ENCODE measurements at regions not wholly inside any gene's neighbourhood (a gene's known extent, or its start where the extent isn't known, plus 50 kb on each side); places are given as distances from the start of the nearest gene placed in this dataset.

DNA sequence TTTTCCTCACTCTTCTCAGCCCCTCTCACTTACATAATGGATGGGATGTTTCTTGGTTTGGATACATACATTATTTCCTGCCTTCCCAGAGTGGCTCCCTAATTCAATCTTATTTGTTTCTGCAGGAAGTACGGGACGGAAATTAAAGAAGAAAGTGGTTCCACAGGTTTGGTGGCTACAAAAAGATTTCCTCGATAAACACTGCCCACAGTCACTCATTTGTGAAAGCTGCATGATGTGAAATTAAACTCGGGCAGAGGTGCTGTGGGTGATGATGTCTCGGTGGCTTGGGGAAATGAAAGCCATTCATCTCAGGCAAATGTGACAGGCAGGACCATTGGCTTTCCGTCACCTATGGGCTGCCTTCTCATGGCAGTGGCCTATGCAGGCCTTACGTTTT is 119.5 kb upstream of the KCNG1 start:
- no peak overlapping the region for H2BK120ac ChIP-seq (ENCODE audit: low read depth, low read length)
- H2BK15ac ChIP-seq (replicated peaks; ENCODE audit: low read depth), result no peak overlapping the region
- no peaks in the 10 kb centered on the region for H3K79me2 ChIP-seq (ENCODE audit: control insufficient read depth, insufficient read depth, low read length)
- no peak overlapping the region for H2BK5ac ChIP-seq (ENCODE audit: low read length)
- no peaks in the 10 kb centered on the region for H3K27me3 ChIP-seq (ENCODE audit: insufficient read depth, low read length, poor library complexity)
- H3K56ac ChIP-seq (ENCODE audit: low read length), result no peak overlapping the region
- H2AK5ac ChIP-seq (ENCODE audit: low read length), result no peak overlapping the region
- H3K4me1 ChIP-seq (ENCODE audit: control insufficient read depth, low read depth, low read length), result peaks cover 8% of the 10 kb centered on the region
- no CpG with 5 or more reads among the region's 7 CpGs for WGBS (ENCODE audit: extremely low coverage, insufficient coverage, low lambda C conversion rate)
- H3K4me3 ChIP-seq (ENCODE audit: low read length), result no peak overlapping the region
- no peak overlapping the region for H3K27ac ChIP-seq (ENCODE audit: low read depth, low read length)
- no peak for DNase-seq
- H3K18ac ChIP-seq (ENCODE audit: low read length), result no peak overlapping the region
- H3K4me2 ChIP-seq (ENCODE audit: low read length), result no peak overlapping the region
- no peak overlapping the region for H3K4ac ChIP-seq (ENCODE audit: low read depth, low read length)
- no peak overlapping the region for H4K5ac ChIP-seq (ENCODE audit: low read length)
- H3K79me1 ChIP-seq (ENCODE audit: low read length), result no peaks in the 10 kb centered on the region
- no peaks in the 10 kb centered on the region for H3K36me3 ChIP-seq (ENCODE audit: control insufficient read depth, insufficient read depth, low read length)
- no peak overlapping the region for H4K8ac ChIP-seq (ENCODE audit: low read depth, low read length)
- no peak overlapping the region for H3K23ac ChIP-seq (ENCODE audit: low read length)
- H3K9ac ChIP-seq (ENCODE audit: low read length), result no peak overlapping the region

DNA sequence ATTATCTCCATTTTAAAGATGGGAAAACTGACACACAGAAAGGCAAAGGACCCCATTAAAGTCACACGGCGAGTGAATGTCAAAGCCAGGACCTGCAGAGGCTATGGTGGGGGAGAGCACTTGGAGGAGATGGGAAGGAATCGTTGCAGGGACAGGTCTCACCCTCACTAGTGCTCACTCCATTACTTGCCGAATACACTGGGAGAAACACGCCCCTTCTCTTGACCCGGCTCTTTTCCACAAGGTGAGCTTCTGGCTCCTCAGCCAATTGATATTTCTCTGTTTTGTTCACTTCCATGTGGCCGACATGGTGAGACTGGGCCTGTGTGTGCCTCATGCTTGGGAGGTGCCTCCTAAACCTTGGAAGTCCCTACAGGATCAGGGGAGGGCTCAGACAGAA is 117.8 kb upstream of the KCNG1 start:
- Histone ChIP-seq H3K4me2 (ENCODE audit: low read length) (no peak overlapping the region), H3K23ac (ENCODE audit: low read length) (no peak overlapping the region), H3K18ac (ENCODE audit: low read length) (no peak overlapping the region), H3K4me3 (ENCODE audit: low read length) (no peak overlapping the region), H2BK15ac (replicated peaks; ENCODE audit: low read depth) (no peak overlapping the region), H3K4me1 (ENCODE audit: control insufficient read depth, low read depth, low read length) (peaks cover 8% of the 10 kb centered on the region), H2BK120ac (ENCODE audit: low read depth, low read length) (no peak overlapping the region), H3K79me1 (ENCODE audit: low read length) (no peaks in the 10 kb centered on the region), H3K56ac (ENCODE audit: low read length) (peak overlapping the region; percentile 39), H2BK5ac (ENCODE audit: low read length) (no peak overlapping the region), H3K36me3 (ENCODE audit: control insufficient read depth, insufficient read depth, low read length) (no peaks in the 10 kb centered on the region), H3K4ac (ENCODE audit: low read depth, low read length) (no peak overlapping the region), H3K27ac (ENCODE audit: low read depth, low read length) (no peak overlapping the region), H3K9ac (ENCODE audit: low read length) (no peak overlapping the region), H4K5ac (ENCODE audit: low read length) (no peak overlapping the region), H2AK5ac (ENCODE audit: low read length) (no peak overlapping the region), H4K8ac (ENCODE audit: low read depth, low read length) (no peak overlapping the region), H3K27me3 (ENCODE audit: insufficient read depth, low read length, poor library complexity) (no peaks in the 10 kb centered on the region), H3K79me2 (ENCODE audit: control insufficient read depth, insufficient read depth, low read length) (no peaks in the 10 kb centered on the region)
- no CpG with 5 or more reads among the region's 7 CpGs for WGBS (ENCODE audit: extremely low coverage, insufficient coverage, low lambda C conversion rate)
- DNase-seq, result no peak

DNA sequence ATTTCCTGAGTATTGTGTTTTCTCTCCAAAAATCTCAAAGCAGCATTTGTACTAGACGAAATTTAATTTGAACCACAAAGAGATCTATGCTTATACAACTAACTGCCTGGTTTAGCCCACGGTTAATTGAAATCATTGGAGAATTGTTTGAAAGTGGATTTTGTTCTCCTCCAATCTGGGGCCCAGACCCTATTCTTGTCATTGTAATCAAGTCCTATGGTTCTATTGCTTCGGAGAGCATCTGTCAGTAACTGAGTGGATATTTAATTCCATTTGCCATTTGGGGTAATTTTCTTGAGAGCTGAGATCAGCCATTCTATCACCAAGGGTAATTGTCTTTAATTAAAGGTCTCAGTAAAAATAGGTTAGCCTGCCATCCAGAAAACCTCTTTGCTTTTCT is 117.0 kb upstream of the KCNG1 start:
- Histone ChIP-seq H4K5ac (ENCODE audit: low read length) (no peak overlapping the region), H3K23ac (ENCODE audit: low read length) (no peak overlapping the region), H3K4me1 (ENCODE audit: control insufficient read depth, low read depth, low read length) (peaks cover 8% of the 10 kb centered on the region), H2BK5ac (ENCODE audit: low read length) (no peak overlapping the region), H3K56ac (ENCODE audit: low read length) (no peak overlapping the region), H3K36me3 (ENCODE audit: control insufficient read depth, insufficient read depth, low read length) (no peaks in the 10 kb centered on the region), H3K4ac (ENCODE audit: low read depth, low read length) (no peak overlapping the region), H3K18ac (ENCODE audit: low read length) (no peak overlapping the region), H3K4me2 (ENCODE audit: low read length) (no peak overlapping the region), H3K4me3 (ENCODE audit: low read length) (no peak overlapping the region), H2AK5ac (ENCODE audit: low read length) (no peak overlapping the region), H2BK120ac (ENCODE audit: low read depth, low read length) (no peak overlapping the region), H3K27me3 (ENCODE audit: insufficient read depth, low read length, poor library complexity) (no peaks in the 10 kb centered on the region), H3K79me2 (ENCODE audit: control insufficient read depth, insufficient read depth, low read length) (no peaks in the 10 kb centered on the region), H3K27ac (ENCODE audit: low read depth, low read length) (no peak overlapping the region), H4K8ac (ENCODE audit: low read depth, low read length) (no peak overlapping the region), H3K79me1 (ENCODE audit: low read length) (no peaks in the 10 kb centered on the region), H2BK15ac (replicated peaks; ENCODE audit: low read depth) (no peak overlapping the region), H3K9ac (ENCODE audit: low read length) (no peak overlapping the region)
- no peak for DNase-seq
- no CpG with 5 or more reads among the region's 3 CpGs for WGBS (ENCODE audit: extremely low coverage, insufficient coverage, low lambda C conversion rate)

DNA sequence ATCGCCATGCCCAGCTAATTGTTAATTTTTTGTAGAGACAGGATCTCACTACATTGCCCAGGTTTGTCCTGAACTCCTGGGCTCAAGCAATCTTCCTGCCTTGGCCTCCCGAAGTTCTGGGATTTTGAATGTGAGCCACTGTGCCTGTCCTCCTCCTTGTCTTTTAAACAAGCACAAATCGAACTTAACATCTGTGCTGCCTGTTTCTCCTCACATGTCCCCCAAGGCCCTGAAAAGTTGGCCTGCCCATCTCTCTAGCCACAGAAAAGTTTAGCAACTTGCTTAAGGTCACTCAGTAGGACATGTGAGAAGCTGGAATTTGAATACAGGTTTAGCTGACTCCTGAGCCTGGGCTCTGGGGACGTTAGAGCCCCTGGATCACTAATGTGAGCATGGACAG is 115.7 kb upstream of the KCNG1 start:
- no peaks in the 10 kb centered on the region for H3K79me2 ChIP-seq (ENCODE audit: control insufficient read depth, insufficient read depth, low read length)
- no peak overlapping the region for H3K4me3 ChIP-seq (ENCODE audit: low read length)
- DNase-seq, result no peak
- no peaks in the 10 kb centered on the region for H3K36me3 ChIP-seq (ENCODE audit: control insufficient read depth, insufficient read depth, low read length)
- no peak overlapping the region for H3K4ac ChIP-seq (ENCODE audit: low read depth, low read length)
- H3K27ac ChIP-seq (ENCODE audit: low read depth, low read length), result no peak overlapping the region
- no peak overlapping the region for H3K18ac ChIP-seq (ENCODE audit: low read length)
- H3K23ac ChIP-seq (ENCODE audit: low read length), result no peak overlapping the region
- no peaks in the 10 kb centered on the region for H3K27me3 ChIP-seq (ENCODE audit: insufficient read depth, low read length, poor library complexity)
- H4K5ac ChIP-seq (ENCODE audit: low read length), result no peak overlapping the region
- WGBS (ENCODE audit: extremely low coverage, insufficient coverage, low lambda C conversion rate), result no CpG with 5 or more reads among the region's 4 CpGs
- no peak overlapping the region for H4K8ac ChIP-seq (ENCODE audit: low read depth, low read length)
- no peaks in the 10 kb centered on the region for H3K4me1 ChIP-seq (ENCODE audit: control insufficient read depth, low read depth, low read length)
- H3K56ac ChIP-seq (ENCODE audit: low read length), result no peak overlapping the region
- H2BK120ac ChIP-seq (ENCODE audit: low read depth, low read length), result no peak overlapping the region
- no peak overlapping the region for H2BK5ac ChIP-seq (ENCODE audit: low read length)
- H3K79me1 ChIP-seq (ENCODE audit: low read length), result no peaks in the 10 kb centered on the region
- H2BK15ac ChIP-seq (replicated peaks; ENCODE audit: low read depth), result no peak overlapping the region
- no peak overlapping the region for H2AK5ac ChIP-seq (ENCODE audit: low read length)
- no peak overlapping the region for H3K9ac ChIP-seq (ENCODE audit: low read length)
- no peak overlapping the region for H3K4me2 ChIP-seq (ENCODE audit: low read length)

DNA sequence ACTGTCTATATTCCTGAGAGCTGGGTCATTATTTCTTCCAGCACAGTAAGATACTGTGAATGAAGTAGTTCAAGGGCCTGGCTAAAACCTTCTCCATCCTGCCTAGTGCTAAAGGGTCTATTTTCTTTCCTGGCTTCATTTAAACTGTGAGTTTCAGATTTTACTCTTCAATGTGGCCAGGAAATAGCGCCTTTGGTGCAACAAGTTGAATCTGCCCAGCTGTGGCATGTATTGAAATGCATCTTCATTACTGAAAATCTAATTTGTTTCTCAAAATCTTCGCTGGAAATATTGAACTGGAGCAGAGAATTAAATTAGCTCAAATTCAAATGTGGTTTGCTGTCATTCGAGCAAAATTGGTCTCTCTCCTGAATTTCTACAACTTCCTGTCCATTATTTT is 114.6 kb upstream of the KCNG1 start:
- no peak overlapping the region for H2BK120ac ChIP-seq (ENCODE audit: low read depth, low read length)
- H4K8ac ChIP-seq (ENCODE audit: low read depth, low read length), result no peak overlapping the region
- no peak overlapping the region for H3K4me3 ChIP-seq (ENCODE audit: low read length)
- H3K4me2 ChIP-seq (ENCODE audit: low read length), result no peak overlapping the region
- no peaks in the 10 kb centered on the region for H3K79me2 ChIP-seq (ENCODE audit: control insufficient read depth, insufficient read depth, low read length)
- no peak overlapping the region for H3K4ac ChIP-seq (ENCODE audit: low read depth, low read length)
- H2AK5ac ChIP-seq (ENCODE audit: low read length), result no peak overlapping the region
- H3K27ac ChIP-seq (ENCODE audit: low read depth, low read length), result no peak overlapping the region
- DNase-seq, result no peak
- H2BK5ac ChIP-seq (ENCODE audit: low read length), result no peak overlapping the region
- H3K79me1 ChIP-seq (ENCODE audit: low read length), result no peaks in the 10 kb centered on the region
- no peak overlapping the region for H4K5ac ChIP-seq (ENCODE audit: low read length)
- H3K27me3 ChIP-seq (ENCODE audit: insufficient read depth, low read length, poor library complexity), result no peaks in the 10 kb centered on the region
- H3K23ac ChIP-seq (ENCODE audit: low read length), result no peak overlapping the region
- no peaks in the 10 kb centered on the region for H3K36me3 ChIP-seq (ENCODE audit: control insufficient read depth, insufficient read depth, low read length)
- no peak overlapping the region for H3K18ac ChIP-seq (ENCODE audit: low read length)
- H2BK15ac ChIP-seq (replicated peaks; ENCODE audit: low read depth), result no peak overlapping the region
- no peak overlapping the region for H3K9ac ChIP-seq (ENCODE audit: low read length)
- H3K56ac ChIP-seq (ENCODE audit: low read length), result no peak overlapping the region
- H3K4me1 ChIP-seq (ENCODE audit: control insufficient read depth, low read depth, low read length), result no peaks in the 10 kb centered on the region
- no CpG with 5 or more reads among the region's 3 CpGs for WGBS (ENCODE audit: extremely low coverage, insufficient coverage, low lambda C conversion rate)

DNA sequence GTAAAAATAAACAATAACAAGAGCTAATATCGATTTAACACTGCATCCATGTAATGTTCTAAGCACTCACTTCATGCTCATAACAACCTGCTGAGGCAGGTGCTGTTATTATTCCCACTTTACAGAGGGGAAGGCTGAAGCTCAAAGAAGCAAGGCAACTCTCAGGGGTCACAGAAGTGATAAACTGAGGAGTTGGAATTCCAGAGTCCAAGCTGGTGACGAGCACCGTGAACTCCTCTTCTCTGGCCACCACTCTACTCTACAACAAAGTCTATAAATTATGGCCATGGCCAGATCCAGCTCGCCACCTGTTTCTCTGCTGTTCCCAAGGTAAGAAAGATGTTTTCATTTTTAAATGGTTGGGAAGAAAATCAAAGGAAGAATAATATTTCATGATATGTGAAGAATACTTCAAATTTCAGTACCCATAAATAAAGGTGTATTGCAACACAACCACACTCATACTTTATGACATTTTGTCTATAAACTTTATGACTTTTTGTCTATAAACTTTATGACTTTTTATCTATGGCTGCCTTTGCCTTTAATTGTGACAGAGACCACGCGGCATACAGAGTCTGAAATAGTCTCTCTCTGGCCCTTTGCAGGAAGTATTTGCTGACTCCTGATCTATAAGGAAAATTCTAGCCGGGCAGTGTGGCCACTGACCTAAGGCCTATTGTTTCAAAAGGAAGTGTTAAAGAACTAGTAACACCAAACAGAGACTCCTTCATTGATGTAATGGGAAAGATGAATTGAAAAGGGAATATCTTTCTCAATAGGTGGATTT is 113.2 kb upstream of the KCNG1 start:
- Histone ChIP-seq H4K5ac (ENCODE audit: low read length) (no peak overlapping the region), H3K4me3 (ENCODE audit: low read length) (no peak overlapping the region), H3K23ac (ENCODE audit: low read length) (no peak overlapping the region), H2AK5ac (ENCODE audit: low read length) (no peak overlapping the region), H3K4me1 (ENCODE audit: control insufficient read depth, low read depth, low read length) (no peaks in the 10 kb centered on the region), H4K8ac (ENCODE audit: low read depth, low read length) (no peak overlapping the region), H2BK120ac (ENCODE audit: low read depth, low read length) (no peak overlapping the region), H2BK5ac (ENCODE audit: low read length) (no peak overlapping the region), H3K9ac (ENCODE audit: low read length) (no peak overlapping the region), H3K79me1 (ENCODE audit: low read length) (no peaks in the 10 kb centered on the region), H3K27ac (ENCODE audit: low read depth, low read length) (no peak overlapping the region), H3K4ac (ENCODE audit: low read depth, low read length) (no peak overlapping the region), H3K27me3 (ENCODE audit: insufficient read depth, low read length, poor library complexity) (no peaks in the 10 kb centered on the region), H3K79me2 (ENCODE audit: control insufficient read depth, insufficient read depth, low read length) (no peaks in the 10 kb centered on the region), H3K56ac (ENCODE audit: low read length) (no peak overlapping the region), H3K4me2 (ENCODE audit: low read length) (no peak overlapping the region), H3K36me3 (ENCODE audit: control insufficient read depth, insufficient read depth, low read length) (no peaks in the 10 kb centered on the region), H3K18ac (ENCODE audit: low read length) (no peak overlapping the region), H2BK15ac (replicated peaks; ENCODE audit: low read depth) (no peak overlapping the region)
- DNase-seq, result no peak
- WGBS (ENCODE audit: extremely low coverage, insufficient coverage, low lambda C conversion rate), result no CpG with 5 or more reads among the region's 7 CpGs
